Dendritic cell treated with granulocyte-macrophage colony-stimulating factor and Interleukin-4, amounts not matched to agents 40 ng/mL and 50 ng/mL, for 4 days (primary cell): ENCODE measurements at regions not wholly inside any gene's neighbourhood (a gene's known extent, or its start where the extent isn't known, plus 50 kb on each side); places are given as distances from the start of the nearest gene placed in this dataset.

Experiments used
- H3K27ac Mint-ChIP-seq: one replicate; pipeline ENCODE4 v1.8.0; 2022; ENCODE audit warnings: mild to moderate bottlenecking, mixed read lengths
- H3K27me3 Mint-ChIP-seq: one replicate; pipeline ENCODE4 v1.8.0; 2022; ENCODE audit warnings: mild to moderate bottlenecking, mixed read lengths
- H3K36me3 Mint-ChIP-seq: one replicate; pipeline ENCODE4 v1.8.0; 2022; ENCODE audit warnings: low read depth, mixed read lengths
- H3K4me1 Mint-ChIP-seq: one replicate; pipeline ENCODE4 v1.8.0; 2022; ENCODE audit warnings: low read depth, mixed read lengths
- H3K4me3 Mint-ChIP-seq: one replicate; pipeline ENCODE4 v1.8.0; 2022; ENCODE audit warnings: mild to moderate bottlenecking, moderate library complexity, mixed read lengths
- H3K9me3 Mint-ChIP-seq: one replicate; pipeline ENCODE4 v1.8.0; 2022; ENCODE audit warnings: mixed read lengths
- intact Hi-C: fragments of 100-400 bp; cut with micrococcal nuclease; formaldehyde crosslinking; loops from one replicate; pipeline ENCODE4 v1.15.0; 2022

GRCh38 chr5:130727830-130728229 is 437.2 kb downstream of the HINT1 start:
- Mint-ChIP-seq H3K9me3 (peaks cover 12% of the 10 kb centered on the region), H3K27ac (no peak overlapping the region), H3K4me3 (no peak overlapping the region), H3K36me3 (no peaks in the 10 kb centered on the region), H3K4me1 (no peaks in the 10 kb centered on the region), H3K27me3 (no peaks in the 10 kb centered on the region)
- intact Hi-C loops: no loop called here

GRCh38 chr5:130724658-130725057 is 440.4 kb downstream of the HINT1 start:
- no peaks in the 10 kb centered on the region for H3K4me1 Mint-ChIP-seq
- no peaks in the 10 kb centered on the region for H3K9me3 Mint-ChIP-seq
- H3K36me3 Mint-ChIP-seq: no peaks in the 10 kb centered on the region
- no peaks in the 10 kb centered on the region for H3K27me3 Mint-ChIP-seq
- H3K27ac Mint-ChIP-seq: no peak overlapping the region
- H3K4me3 Mint-ChIP-seq: no peak overlapping the region
- intact Hi-C loops: no loop called here

- intact Hi-C loops: no loop called here
- no peaks in the 10 kb centered on the region for H3K9me3 Mint-ChIP-seq
- H3K4me3 Mint-ChIP-seq: no peak overlapping the region
- no peaks in the 10 kb centered on the region for H3K27me3 Mint-ChIP-seq
- H3K36me3 Mint-ChIP-seq: no peaks in the 10 kb centered on the region
- H3K27ac Mint-ChIP-seq: no peak overlapping the region
- H3K4me1 Mint-ChIP-seq: no peaks in the 10 kb centered on the region
These were observed 444.7 kb downstream of the HINT1 start for GRCh38 chr5:130720355-130720754.

GRCh38 chr5:130715541-130715940 is 449.5 kb downstream of the HINT1 start:
- H3K27ac Mint-ChIP-seq: no peak overlapping the region
- no peak overlapping the region for H3K4me3 Mint-ChIP-seq
- no peaks in the 10 kb centered on the region for H3K27me3 Mint-ChIP-seq
- H3K4me1 Mint-ChIP-seq: no peaks in the 10 kb centered on the region
- intact Hi-C loops: no loop called here
- H3K9me3 Mint-ChIP-seq: no peaks in the 10 kb centered on the region
- H3K36me3 Mint-ChIP-seq: no peaks in the 10 kb centered on the region

GRCh38 chr5:130714200-130714599 is 450.9 kb downstream of the HINT1 start:
- intact Hi-C loops: no loop called here
- Mint-ChIP-seq H3K4me3 (no peak overlapping the region), H3K27ac (no peak overlapping the region), H3K9me3 (no peaks in the 10 kb centered on the region), H3K27me3 (no peaks in the 10 kb centered on the region), H3K4me1 (no peaks in the 10 kb centered on the region), H3K36me3 (no peaks in the 10 kb centered on the region)

- Mint-ChIP-seq H3K9me3 (no peaks in the 10 kb centered on the region), H3K36me3 (no peaks in the 10 kb centered on the region), H3K4me1 (no peaks in the 10 kb centered on the region), H3K27ac (no peak overlapping the region), H3K4me3 (no peak overlapping the region), H3K27me3 (no peaks in the 10 kb centered on the region)
- intact Hi-C loops: no loop called here
These were observed 452.7 kb downstream of the HINT1 start for GRCh38 chr5:130712324-130712723.

- H3K4me3 Mint-ChIP-seq: no peak overlapping the region
- H3K4me1 Mint-ChIP-seq: no peaks in the 10 kb centered on the region
- H3K27ac Mint-ChIP-seq: no peak overlapping the region
- H3K9me3 Mint-ChIP-seq: no peaks in the 10 kb centered on the region
- no peaks in the 10 kb centered on the region for H3K27me3 Mint-ChIP-seq
- H3K36me3 Mint-ChIP-seq: no peaks in the 10 kb centered on the region
- intact Hi-C loops: no loop called here
These were observed 454.5 kb downstream of the HINT1 start for GRCh38 chr5:130710596-130710995.

- Mint-ChIP-seq H3K4me3 (no peak overlapping the region), H3K27me3 (no peaks in the 10 kb centered on the region), H3K36me3 (no peaks in the 10 kb centered on the region), H3K27ac (no peak overlapping the region), H3K4me1 (no peaks in the 10 kb centered on the region), H3K9me3 (no peaks in the 10 kb centered on the region)
- intact Hi-C loops: no loop called here
These were observed 456.3 kb downstream of the HINT1 start for GRCh38 chr5:130708754-130709153.

- H3K36me3 Mint-ChIP-seq: no peaks in the 10 kb centered on the region
- no peak overlapping the region for H3K4me3 Mint-ChIP-seq
- no peaks in the 10 kb centered on the region for H3K4me1 Mint-ChIP-seq
- no peaks in the 10 kb centered on the region for H3K27me3 Mint-ChIP-seq
- no peaks in the 10 kb centered on the region for H3K9me3 Mint-ChIP-seq
- no peak overlapping the region for H3K27ac Mint-ChIP-seq
- intact Hi-C loops: no loop called here
These were observed 458.4 kb downstream of the HINT1 start for GRCh38 chr5:130706696-130707095.

GRCh38 chr5:130705368-130705767 is 459.7 kb downstream of the HINT1 start:
- no peaks in the 10 kb centered on the region for H3K4me1 Mint-ChIP-seq
- H3K4me3 Mint-ChIP-seq: no peak overlapping the region
- intact Hi-C loops: no loop called here
- H3K27me3 Mint-ChIP-seq: no peaks in the 10 kb centered on the region
- no peaks in the 10 kb centered on the region for H3K36me3 Mint-ChIP-seq
- no peaks in the 10 kb centered on the region for H3K9me3 Mint-ChIP-seq
- no peak overlapping the region for H3K27ac Mint-ChIP-seq

- Mint-ChIP-seq H3K9me3 (no peaks in the 10 kb centered on the region), H3K36me3 (no peaks in the 10 kb centered on the region), H3K27ac (no peak overlapping the region), H3K27me3 (peaks cover 2% of the 10 kb centered on the region), H3K4me3 (no peak overlapping the region), H3K4me1 (peaks cover 9% of the 10 kb centered on the region)
- intact Hi-C loops: no loop called here
These were observed 471.5 kb downstream of the HINT1 start for GRCh38 chr5:130693509-130693908.

GRCh38 chr5:130692770-130693169 is 472.3 kb downstream of the HINT1 start:
- Mint-ChIP-seq H3K9me3 (no peaks in the 10 kb centered on the region), H3K4me1 (peaks cover 9% of the 10 kb centered on the region), H3K4me3 (no peak overlapping the region), H3K36me3 (no peaks in the 10 kb centered on the region), H3K27ac (no peak overlapping the region), H3K27me3 (peaks cover 2% of the 10 kb centered on the region)
- intact Hi-C loops: no loop called here

GRCh38 chr5:130689831-130690230 is 475.2 kb downstream of the HINT1 start:
- no peak overlapping the region for H3K27ac Mint-ChIP-seq
- no peaks in the 10 kb centered on the region for H3K36me3 Mint-ChIP-seq
- H3K27me3 Mint-ChIP-seq: peaks cover 2% of the 10 kb centered on the region
- H3K4me1 Mint-ChIP-seq: peaks cover 9% of the 10 kb centered on the region
- no peaks in the 10 kb centered on the region for H3K9me3 Mint-ChIP-seq
- intact Hi-C loops: no loop called here
- H3K4me3 Mint-ChIP-seq: peak overlapping the region; percentile 10

GRCh38 chr5:130687085-130687733 is 477.8 kb downstream of the HINT1 start:
- Mint-ChIP-seq H3K36me3 (no peaks in the 10 kb centered on the region), H3K27ac (no peak overlapping the region), H3K27me3 (peaks cover 2% of the 10 kb centered on the region), H3K4me1 (peaks cover 9% of the 10 kb centered on the region), H3K4me3 (no peak overlapping the region), H3K9me3 (no peaks in the 10 kb centered on the region)
- intact Hi-C loops: no loop called here

GRCh38 chr5:130678637-130679036 is 486.4 kb downstream of the HINT1 start:
- Mint-ChIP-seq H3K4me1 (no peaks in the 10 kb centered on the region), H3K27me3 (no peaks in the 10 kb centered on the region), H3K27ac (no peak overlapping the region), H3K36me3 (no peaks in the 10 kb centered on the region), H3K4me3 (no peak overlapping the region), H3K9me3 (no peaks in the 10 kb centered on the region)
- intact Hi-C loops: no loop called here
